Thoracic aorta (tissue), 2 donors: ENCODE measurements at regions not wholly inside any gene's neighbourhood (a gene's known extent, or its start where the extent isn't known, plus 50 kb on each side); places are given as distances from the start of the nearest gene placed in this dataset.

Source experiments
- ATAC-seq: fragments of 150-250 bp; one replicate; pipeline ENCODE4 v1.8.0; 2017; ENCODE audit warnings: low read depth; ENCODE audit not compliant: insufficient number of reproducible peaks, low FRiP score
- DNase-seq: peaks from one replicate; pipeline ENCODE4 v3.0.0-alpha.2; 2020; ENCODE audit warnings: low spot score
- H3K27ac ChIP-seq, 2 donors: fragments of 200-600 bp; sonication (generic); 1 replicate in 1 of 2; 2 replicates in 1 of 2; pipeline ENCODE4 v1.5.1; 2016; ENCODE audit warnings: mild to moderate bottlenecking in 2 of 2, moderate library complexity in 2 of 2
- H3K27me3 ChIP-seq: fragments of 200-600 bp; sonication (generic); replicated peaks from 2 replicates; pipeline ENCODE4 v1.6.0; 2016; ENCODE audit warnings: mild to moderate bottlenecking; ENCODE audit not compliant: insufficient read depth
- H3K36me3 ChIP-seq: fragments of 200-600 bp; sonication (generic); one replicate; pipeline ENCODE4 v1.5.1; 2016
- H3K4me1 ChIP-seq, 2 donors: fragments of 200-600 bp; sonication (generic); 1 replicate in 1 of 2; 2 replicates in 1 of 2; pipeline versions ENCODE4 v1.5.1 to v1.6.0; 2016; ENCODE audit warnings: low read depth in 2 of 2, mild to moderate bottlenecking in 1 of 2; ENCODE audit not compliant: control insufficient read depth in 1 of 2
- H3K4me3 ChIP-seq: fragments of 200-600 bp; sonication (generic); 2 replicates; pipeline ENCODE4 v1.5.1; 2016; ENCODE audit warnings: mild to moderate bottlenecking
- H3K9me3 ChIP-seq: fragments of 200-600 bp; sonication (generic); 2 replicates; pipeline ENCODE4 v1.5.1; 2016
- CTCF ChIP-seq: fragments of 200-600 bp; sonication (generic); IDR thresholded peaks from one replicate; pipeline ENCODE4 v1.5.1; 2019; ENCODE audit warnings: antibody characterized with exemption

GRCh38 chr11:70687716-70688115 is 289.4 kb downstream of the CTTN start:
- Histone ChIP-seq H3K27ac (no peak overlapping the region), H3K36me3 (no peaks in the 10 kb centered on the region), H3K27me3 (no peaks in the 10 kb centered on the region), H3K4me1 (no peaks in the 10 kb centered on the region), H3K4me3 (no peak overlapping the region), H3K9me3 (no peaks in the 10 kb centered on the region)
- ATAC-seq: no peak
- no peak for TF ChIP-seq CTCF
- DNase-seq: no peak

- TF ChIP-seq CTCF: no peak
- DNase-seq (no peak), ATAC-seq (no peak)
- Histone ChIP-seq H3K27me3 (no peaks in the 10 kb centered on the region), H3K27ac (no peak overlapping the region), H3K4me3 (no peak overlapping the region), H3K36me3 (no peaks in the 10 kb centered on the region), H3K4me1 (no peaks in the 10 kb centered on the region), H3K9me3 (no peaks in the 10 kb centered on the region)
These were observed 289.8 kb downstream of the CTTN start for GRCh38 chr11:70688142-70688541.

- Histone ChIP-seq H3K36me3 (no peaks in the 10 kb centered on the region), H3K27ac (no peak overlapping the region), H3K4me1 (no peaks in the 10 kb centered on the region), H3K4me3 (no peak overlapping the region), H3K27me3 (no peaks in the 10 kb centered on the region), H3K9me3 (no peaks in the 10 kb centered on the region)
- DNase-seq (no peak), ATAC-seq (no peak)
- TF ChIP-seq CTCF: no peak
These were observed 291.4 kb downstream of the CTTN start for GRCh38 chr11:70689764-70690163.

GRCh38 chr11:70692131-70692530 is 293.8 kb downstream of the CTTN start:
- H3K9me3 ChIP-seq: no peaks in the 10 kb centered on the region
- no peaks in the 10 kb centered on the region for H3K27me3 ChIP-seq
- ATAC-seq: no peak
- H3K36me3 ChIP-seq: no peaks in the 10 kb centered on the region
- no peak overlapping the region for H3K4me3 ChIP-seq
- no peak overlapping the region for H3K27ac ChIP-seq
- TF ChIP-seq CTCF: no peak
- H3K4me1 ChIP-seq: no peaks in the 10 kb centered on the region
- no peak for DNase-seq

GRCh38 chr11:70694371-70694770 is 296.0 kb downstream of the CTTN start:
- Histone ChIP-seq H3K27me3 (no peaks in the 10 kb centered on the region), H3K27ac (no peak overlapping the region), H3K9me3 (no peaks in the 10 kb centered on the region), H3K4me1 (no peaks in the 10 kb centered on the region), H3K36me3 (no peaks in the 10 kb centered on the region), H3K4me3 (no peak overlapping the region)
- DNase-seq (no peak), ATAC-seq (no peak)
- TF ChIP-seq CTCF: no peak
